Caki2 (cell line): ENCODE measurements at regions not wholly inside any gene's neighbourhood (a gene's known extent, or its start where the extent isn't known, plus 50 kb on each side); places are given as distances from the start of the nearest gene placed in this dataset.
"Not testable (repeated sequence)": the region's sequence is repeated elsewhere in the genome, so short reads cannot be mapped to it uniquely, and the experiment has no call there.

Experiments
- DNase-seq: peaks from one replicate; pipeline ENCODE4 v3.0.0-alpha.2; 2015; ENCODE audit warnings: low read depth
- in situ Hi-C: cut with HindIII; loops from 2 replicates; pipeline ENCODE4 v1.10.0; 2016; ENCODE audit warnings: low sequenced_read_pairs, low pct_unique_long_range_greater_than_20kb, mixed read lengths

GRCh38 chr6:168915242-168915641 lies 338.4 kb downstream of the THBS2 start:
- DNase-seq = no peak
- in situ Hi-C loops = no loop called here

- in situ Hi-C loops = no loop called here
Observed at GRCh38 chr6:168913866-168914469, 339.7 kb downstream of the THBS2 start.

GRCh38 chr6:168913231-168913865 lies 340.3 kb downstream of the THBS2 start:
- in situ Hi-C loops, DNase-seq: not testable (repeated sequence)

More at GRCh38 chr6:168913866-168914469, 339.7 kb downstream of the THBS2 start:
- no peak for DNase-seq

GRCh38 chr6:168909288-168909687 lies 344.4 kb downstream of the THBS2 start:
- no peak for DNase-seq
- in situ Hi-C loops = no loop called here

- in situ Hi-C loops = no loop called here
- DNase-seq = no peak
Observed at GRCh38 chr6:168908887-168909286, 344.8 kb downstream of the THBS2 start.

- DNase-seq = no peak
- in situ Hi-C loops = no loop called here
Observed at GRCh38 chr6:168908166-168908565, 345.5 kb downstream of the THBS2 start.

- in situ Hi-C loops = no loop called here
- no peak for DNase-seq
Observed at GRCh38 chr6:168906391-168906790, 347.3 kb downstream of the THBS2 start.

- in situ Hi-C loops = no loop called here
- no peak for DNase-seq
Observed at GRCh38 chr6:168905451-168906090, 348.1 kb downstream of the THBS2 start.

- in situ Hi-C loops = no loop called here
- no peak for DNase-seq
Observed at GRCh38 chr6:168903613-168904345, 349.9 kb downstream of the THBS2 start.

- in situ Hi-C loops = no loop called here
- DNase-seq = no peak
Observed at GRCh38 chr6:168902075-168902474, 351.6 kb downstream of the THBS2 start.

- in situ Hi-C loops = no loop called here
- no peak for DNase-seq
Observed at GRCh38 chr6:168901076-168901475, 352.6 kb downstream of the THBS2 start.

GRCh38 chr6:168896321-168896720 lies 357.3 kb downstream of the THBS2 start:
- in situ Hi-C loops = no loop called here
- DNase-seq = no peak

GRCh38 chr6:168895102-168895812 lies 358.4 kb downstream of the THBS2 start:
- peak; percentile 56 for DNase-seq
- in situ Hi-C loops = no loop called here

GRCh38 chr6:168892031-168892430 lies 361.6 kb downstream of the THBS2 start:
- no peak for DNase-seq
- in situ Hi-C loops = no loop called here

GRCh38 chr6:168890981-168891365 lies 362.7 kb downstream of the THBS2 start:
- in situ Hi-C loops = no loop called here
- DNase-seq = no peak

- in situ Hi-C loops = no loop called here
Observed at GRCh38 chr6:168890306-168890980, 363.2 kb downstream of the THBS2 start.

GRCh38 chr6:168888786-168889345 lies 364.8 kb downstream of the THBS2 start:
- in situ Hi-C loops = no loop called here
- no peak for DNase-seq

More at GRCh38 chr6:168890306-168890980, 363.2 kb downstream of the THBS2 start:
- no peak for DNase-seq

- no peak for DNase-seq
- in situ Hi-C loops = no loop called here
Observed at GRCh38 chr6:168888102-168888501, 365.5 kb downstream of the THBS2 start.
